Suprapubic skin (tissue), 4 donors: ENCODE measurements at regions not wholly inside any gene's neighbourhood (a gene's known extent, or its start where the extent isn't known, plus 50 kb on each side); places are given as distances from the start of the nearest gene placed in this dataset.

Source experiments
- EP300 ChIP-seq: sonication (generic); formaldehyde crosslinking; IDR thresholded peaks from one replicate; pipeline ENCODE4 v1.6.1; 2017; ENCODE audit warnings: antibody characterized with exemption
- POLR2A ChIP-seq, 2 donors: fragments of 450-650 bp; IDR thresholded peaks; one replicate each; pipeline ENCODE4 v1.6.1; 2017; ENCODE audit warnings: antibody characterized with exemption in 2 of 2, mild to moderate bottlenecking in 2 of 2, moderate library complexity in 2 of 2
- POLR2AphosphoS5 ChIP-seq, 3 donors: sonication (generic); formaldehyde crosslinking; IDR thresholded peaks; one replicate each; pipeline ENCODE4 v1.6.1; 2017; ENCODE audit warnings: antibody characterized with exemption in 3 of 3
- TF ChIP-seq, protein P1 (sequence below), 2 donors: fragments of 200-600 bp in 1 of 2; fragments of 450-650 bp in 1 of 2; sonication (generic) in 1 of 2; IDR thresholded peaks; one replicate each; pipeline ENCODE4 v1.5.1; 2016 to 2019; ENCODE audit warnings: antibody characterized with exemption in 2 of 2, mild to moderate bottlenecking in 1 of 2, moderate library complexity in 1 of 2

DNA sequence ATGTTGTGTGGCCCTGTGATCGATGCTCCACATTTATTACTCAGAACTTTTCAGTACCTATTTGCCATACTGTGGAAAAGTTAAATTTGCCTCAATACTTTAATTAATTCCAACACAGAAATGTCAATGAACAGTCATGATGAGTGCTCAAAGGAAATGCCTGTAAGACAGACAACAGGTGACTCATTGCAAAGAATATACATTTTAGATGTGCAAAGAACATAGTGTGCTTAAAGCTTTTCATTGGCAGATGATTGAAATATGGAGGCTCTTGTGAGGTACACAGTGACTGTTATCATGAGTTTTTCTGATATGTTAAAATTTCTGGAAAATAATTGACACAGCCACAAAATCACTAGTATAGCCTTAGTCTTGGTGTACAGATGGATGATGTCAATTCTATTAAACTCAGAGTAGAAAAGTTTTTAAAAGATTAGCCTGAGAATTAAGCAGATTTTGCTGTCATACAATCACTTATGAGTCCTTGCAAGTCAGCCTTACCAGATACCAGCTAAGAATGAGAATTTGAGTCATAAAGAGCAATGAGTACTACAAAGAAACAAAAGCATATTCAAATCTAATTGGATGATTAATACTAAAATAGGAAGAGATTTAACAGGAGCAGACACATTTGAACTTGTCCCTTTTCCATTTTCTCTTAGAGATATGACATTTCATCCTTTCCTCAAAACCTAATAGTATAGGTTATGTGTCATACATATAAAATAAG is 544.1 kb downstream of the KCNH5 start:
- TF ChIP-seq, protein P1, sequence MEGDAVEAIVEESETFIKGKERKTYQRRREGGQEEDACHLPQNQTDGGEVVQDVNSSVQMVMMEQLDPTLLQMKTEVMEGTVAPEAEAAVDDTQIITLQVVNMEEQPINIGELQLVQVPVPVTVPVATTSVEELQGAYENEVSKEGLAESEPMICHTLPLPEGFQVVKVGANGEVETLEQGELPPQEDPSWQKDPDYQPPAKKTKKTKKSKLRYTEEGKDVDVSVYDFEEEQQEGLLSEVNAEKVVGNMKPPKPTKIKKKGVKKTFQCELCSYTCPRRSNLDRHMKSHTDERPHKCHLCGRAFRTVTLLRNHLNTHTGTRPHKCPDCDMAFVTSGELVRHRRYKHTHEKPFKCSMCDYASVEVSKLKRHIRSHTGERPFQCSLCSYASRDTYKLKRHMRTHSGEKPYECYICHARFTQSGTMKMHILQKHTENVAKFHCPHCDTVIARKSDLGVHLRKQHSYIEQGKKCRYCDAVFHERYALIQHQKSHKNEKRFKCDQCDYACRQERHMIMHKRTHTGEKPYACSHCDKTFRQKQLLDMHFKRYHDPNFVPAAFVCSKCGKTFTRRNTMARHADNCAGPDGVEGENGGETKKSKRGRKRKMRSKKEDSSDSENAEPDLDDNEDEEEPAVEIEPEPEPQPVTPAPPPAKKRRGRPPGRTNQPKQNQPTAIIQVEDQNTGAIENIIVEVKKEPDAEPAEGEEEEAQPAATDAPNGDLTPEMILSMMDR (IDR thresholded peaks at IDR 0.05) = no peak
- no peak for TF ChIP-seq POLR2A (IDR thresholded peaks at IDR 0.05)
- no peak for TF ChIP-seq POLR2AphosphoS5 (IDR thresholded peaks at IDR 0.05)
- no peak for TF ChIP-seq EP300
